Adrenal gland (tissue), 9 donors: ENCODE measurements at regions not wholly inside any gene's neighbourhood (a gene's known extent, or its start where the extent isn't known, plus 50 kb on each side); places are given as distances from the start of the nearest gene placed in this dataset.

Experiments used
- DNase-seq, 7 donors: peaks; one replicate each; pipeline ENCODE4 v3.0.0-alpha.2; 2019 to 2020
- H3K27ac ChIP-seq, 5 donors: fragments of 200-600 bp; sonication (generic) in 4 of 5; 1 replicate in 3 of 5; 2 replicates in 2 of 5; pipeline versions ENCODE4 v1.5.1 to v1.8.0; 2016 to 2020; ENCODE audit warnings: mild to moderate bottlenecking in 1 of 5
- H3K27me3 ChIP-seq: fragments of 200-600 bp; 2 replicates; pipeline ENCODE4 v1.8.0; 2021
- H3K36me3 ChIP-seq, 2 donors: fragments of 200-600 bp; replicated peaks in 1 of 2; 1 replicate in 1 of 2; 2 replicates in 1 of 2; pipeline versions ENCODE4 v1.5.1 to v1.8.0; 2018 to 2022
- H3K4me1 ChIP-seq, 2 donors: fragments of 200-600 bp; replicated peaks in 1 of 2; 1 replicate in 1 of 2; 2 replicates in 1 of 2; pipeline versions ENCODE4 v1.5.1 to v1.8.0; 2018 to 2021
- H3K4me3 ChIP-seq, 4 donors: fragments of 200-600 bp; sonication (generic) in 3 of 4; one replicate each; pipeline ENCODE4 v1.5.1; 2016 to 2018
- H3K9me3 ChIP-seq, 3 donors: fragments of 200-600 bp; sonication (generic) in 1 of 3; replicated peaks in 1 of 3; 1 replicate in 2 of 3; 2 replicates in 1 of 3; pipeline versions ENCODE4 v1.5.1 to v1.8.0; 2016 to 2021
- CTCF ChIP-seq, 6 experiments: fragments of 450-650 bp in 4 of 6; fragments of 200-600 bp in 2 of 6; sonication (generic) in 1 of 6; IDR thresholded peaks; 1 replicate in 5 of 6; 2 replicates in 1 of 6; pipeline versions ENCODE4 v1.5.1 to v1.8.0; 2016 to 2021; ENCODE audit warnings: antibody characterized with exemption in 6 of 6, mild to moderate bottlenecking in 2 of 6, moderate library complexity in 1 of 6
- POLR2A ChIP-seq, 2 donors: fragments of 450-650 bp; IDR thresholded peaks; one replicate each; pipeline ENCODE4 v1.6.1; 2017; ENCODE audit warnings: antibody characterized with exemption in 2 of 2, mild to moderate bottlenecking in 2 of 2, moderate library complexity in 1 of 2
- WGBS, 4 donors: extraction: QIAGEN DNeasy Blood & Tissue Kit in 2 of 4; methylation state at CpG; one replicate each; pipeline versions ENCODE4 v1.1.5 to v1.1.7; 2013 to 2017; 5-methylcytosine and 5-hydroxymethylcytosine counted together
- intact Hi-C, 2 donors: fragments of 100-400 bp; cut with DNase I; formaldehyde crosslinking; loops; one replicate each; pipeline versions ENCODE4 v1.14.1 to v1.15.0; 2022 to 2023
- donor health status: healthy with polysubstance abuse.
- donor health status: Bipolar disorder and iron deficiency.
- donor health status: DM: yes; HTN: yes; CAD: no.
- donor health status: DM: no; HTN: no; CAD: no.
- donor health status: DM: no; HTN: no; CAD: no.

GRCh38 chr9:30970186-30970585 lies 1414.3 kb upstream of the ACO1 start:
- intact Hi-C loops = no loop called here
- H3K27me3 ChIP-seq = no peaks in the 10 kb centered on the region
- DNase-seq = no peak

GRCh38 chr9:30970812-30971211 lies 1413.6 kb upstream of the ACO1 start:
- Histone ChIP-seq H3K27ac (no peak overlapping the region), H3K36me3 (no peaks in the 10 kb centered on the region), H3K9me3 (no peaks in the 10 kb centered on the region), H3K4me3 (no peak overlapping the region), H3K27me3 (no peaks in the 10 kb centered on the region), H3K4me1 (no peaks in the 10 kb centered on the region)
- TF ChIP-seq POLR2A (IDR thresholded peaks at IDR 0.05) = no peak
- TF ChIP-seq CTCF (IDR thresholded peaks at IDR 0.05) = no peak
- 70 to 75% (median 74%) methylated on average over 3 of the region's 3 CpGs for WGBS, 4 donors
- no peak for DNase-seq
- intact Hi-C loops = no loop called here

More at GRCh38 chr9:30970186-30970585, 1414.3 kb upstream of the ACO1 start:
- TF ChIP-seq CTCF (IDR thresholded peaks at IDR 0.05) = no peak
- TF ChIP-seq POLR2A (IDR thresholded peaks at IDR 0.05) = no peak
- Histone ChIP-seq H3K4me1 (no peaks in the 10 kb centered on the region), H3K27ac (no peak overlapping the region), H3K4me3 (no peak overlapping the region), H3K36me3 (no peaks in the 10 kb centered on the region), H3K9me3 (no peaks in the 10 kb centered on the region)
- 72 to 83% (median 79%) methylated on average over 2 of the region's 2 CpGs for WGBS, 4 donors

GRCh38 chr9:30972654-30973053 lies 1411.8 kb upstream of the ACO1 start:
- H3K9me3 ChIP-seq = no peaks in the 10 kb centered on the region
- no peaks in the 10 kb centered on the region for H3K4me1 ChIP-seq
- no peaks in the 10 kb centered on the region for H3K36me3 ChIP-seq
- no peak overlapping the region for H3K27ac ChIP-seq
- no peak for DNase-seq
- no peak overlapping the region for H3K4me3 ChIP-seq
- no peak for TF ChIP-seq CTCF (IDR thresholded peaks at IDR 0.05)
- no peak for TF ChIP-seq POLR2A (IDR thresholded peaks at IDR 0.05)
- intact Hi-C loops = no loop called here
- no peaks in the 10 kb centered on the region for H3K27me3 ChIP-seq

GRCh38 chr9:30977965-30978364 lies 1406.5 kb upstream of the ACO1 start:
- Histone ChIP-seq H3K27ac (no peak overlapping the region), H3K4me3 (no peak overlapping the region), H3K9me3 (no peaks in the 10 kb centered on the region), H3K4me1 (no peaks in the 10 kb centered on the region), H3K27me3 (no peaks in the 10 kb centered on the region), H3K36me3 (no peaks in the 10 kb centered on the region)
- no peak for DNase-seq
- intact Hi-C loops = no loop called here
- TF ChIP-seq CTCF (IDR thresholded peaks at IDR 0.05) (no peak), POLR2A (IDR thresholded peaks at IDR 0.05) (no peak)
- WGBS, 4 donors = 83 to 100% (median 88%) methylated on average over 1 of the region's 1 CpG
